Activated naive CD8-positive, alpha-beta T cell treated with anti-CD3 and anti-CD28 coated beads, Interleukin-2, amount 50 U/mL, for 16 hours (primary cell): ENCODE measurements at regions not wholly inside any gene's neighbourhood (a gene's known extent, or its start where the extent isn't known, plus 50 kb on each side); places are given as distances from the start of the nearest gene placed in this dataset.
"Not testable (repeated sequence)": the region's sequence is repeated elsewhere in the genome, so short reads cannot be mapped to it uniquely, and the experiment has no call there.

Experiments
- DNase-seq: peaks from one replicate; pipeline ENCODE4 v3.0.0-alpha.2; 2020; ENCODE audit warnings: low read depth, low spot score

DNA sequence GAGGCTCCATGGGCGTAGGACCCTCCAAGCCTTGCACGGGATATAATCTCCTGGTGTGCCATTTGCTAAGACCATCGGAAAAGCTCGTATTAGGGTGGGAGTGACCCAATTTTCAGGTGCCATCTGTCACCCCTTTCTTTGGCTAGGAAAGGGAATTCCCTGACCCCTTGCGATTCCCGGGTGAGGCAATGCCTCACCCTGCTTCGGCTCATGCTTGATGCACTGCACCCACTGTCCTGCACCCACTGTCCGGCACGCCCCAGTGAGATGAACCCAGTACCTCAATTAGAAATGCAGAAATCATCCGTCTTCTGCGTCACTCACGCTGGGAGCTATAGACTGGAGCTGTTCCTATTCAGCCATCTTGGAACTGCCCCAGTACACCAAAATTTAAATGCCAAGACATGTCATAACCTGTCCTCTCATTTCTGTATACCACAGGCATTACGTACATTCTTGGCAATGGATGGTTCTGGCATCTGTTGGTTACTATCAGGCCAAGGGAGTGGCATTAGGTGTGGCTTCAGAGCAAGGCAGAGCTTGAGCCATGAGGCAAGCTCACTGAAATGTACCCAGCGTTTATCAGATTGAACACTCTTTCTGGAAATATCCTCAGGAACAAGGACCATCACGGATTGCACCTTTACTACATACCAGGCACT is 95.4 kb upstream of the GALNT18 start:
- DNase-seq: no peak

DNA sequence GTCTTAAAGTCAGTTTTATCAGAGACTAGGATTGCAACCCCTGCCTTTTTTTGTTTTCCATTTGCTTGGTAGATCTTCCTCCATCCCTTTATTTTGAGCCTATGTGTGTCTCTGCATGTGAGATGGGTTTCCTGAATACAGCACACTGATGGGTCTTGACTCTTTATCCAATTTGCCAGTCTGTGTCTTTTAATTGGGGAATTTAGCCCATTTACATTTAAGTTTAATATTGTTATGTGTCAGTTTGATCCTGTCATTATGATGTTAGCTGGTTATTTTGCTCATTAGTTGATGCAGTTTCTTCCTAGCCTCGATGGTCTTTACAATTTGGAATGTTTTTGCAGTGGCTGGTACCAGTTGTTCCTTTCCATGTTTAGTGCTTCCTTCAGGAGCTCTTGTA is 93.3 kb upstream of the GALNT18 start:
- not testable (repeated sequence) for DNase-seq

DNA sequence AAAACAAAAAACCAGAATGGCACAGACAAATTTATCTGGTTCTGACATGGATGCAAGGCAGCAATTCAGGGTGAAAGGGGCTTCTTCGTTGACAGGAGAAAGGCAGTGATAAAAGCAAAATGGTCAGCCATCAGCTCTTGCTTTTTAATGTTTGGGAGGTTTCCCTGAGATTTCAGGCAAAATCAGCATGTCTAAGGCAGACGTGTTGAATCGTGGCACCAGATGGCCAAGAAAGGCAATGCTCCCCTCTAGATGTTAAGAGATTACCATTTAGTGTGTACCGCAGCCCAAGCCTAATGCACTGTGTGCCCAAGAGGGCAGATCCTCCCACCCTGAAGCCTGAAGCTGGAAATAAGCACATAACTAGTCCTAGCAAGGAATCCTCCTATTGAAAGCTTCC is 88.8 kb upstream of the GALNT18 start:
- no peak for DNase-seq

DNA sequence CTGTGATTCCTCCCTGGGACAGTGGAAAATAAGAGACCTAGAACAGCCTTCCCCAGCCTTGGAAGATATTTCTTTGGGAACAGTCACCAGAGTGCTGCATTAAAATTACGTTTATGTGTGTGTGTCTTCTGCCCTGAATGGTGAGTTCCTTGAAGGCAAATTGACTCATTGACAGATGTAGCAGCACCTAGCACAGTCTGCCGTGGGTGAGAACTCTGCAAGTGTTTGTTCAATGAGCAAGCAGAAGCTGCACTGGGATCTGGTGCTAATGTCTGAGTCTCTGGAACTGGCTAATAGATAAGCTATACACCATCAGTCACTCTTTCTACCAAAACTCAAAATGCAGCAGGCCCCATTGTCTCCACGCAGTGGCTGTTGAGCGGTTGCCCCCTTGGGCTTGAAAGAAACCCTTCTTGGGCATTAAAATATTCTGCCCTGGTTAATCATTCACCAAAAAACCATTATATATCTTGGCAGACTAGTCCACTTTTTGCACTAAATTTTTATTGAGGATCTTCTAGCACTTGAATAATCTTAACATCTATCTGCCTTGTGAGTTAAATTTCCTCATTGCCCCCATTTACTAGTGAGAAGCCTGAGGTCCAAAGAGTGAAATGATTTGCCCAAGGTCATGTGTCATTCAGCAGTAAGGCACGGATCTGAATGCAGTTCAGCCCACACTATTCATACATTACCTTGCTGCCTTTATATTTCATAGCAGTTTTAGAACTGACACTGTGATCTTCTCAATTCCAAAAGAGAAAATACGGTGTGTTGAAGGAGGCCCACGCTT is 87.8 kb upstream of the GALNT18 start:
- DNase-seq: no peak

DNA sequence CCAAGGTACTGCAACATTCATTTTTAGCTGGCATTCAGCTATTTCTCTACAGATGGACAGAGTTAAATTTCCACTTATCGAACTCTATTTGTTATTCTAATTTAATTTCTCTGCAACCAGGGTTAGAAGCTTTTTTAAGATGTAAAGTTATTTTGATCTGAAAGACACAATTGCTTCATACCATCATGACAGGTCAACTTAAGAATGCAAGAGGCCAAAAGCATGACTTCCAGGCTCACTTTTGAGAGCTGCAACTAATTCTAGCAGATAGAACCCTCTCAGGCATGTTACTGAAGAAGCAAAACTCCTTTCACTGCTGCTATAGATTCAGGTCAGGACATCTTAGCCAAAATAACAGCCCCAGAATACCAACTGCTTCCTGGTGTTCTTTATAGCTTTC is 86.5 kb upstream of the GALNT18 start:
- DNase-seq: no peak

DNA sequence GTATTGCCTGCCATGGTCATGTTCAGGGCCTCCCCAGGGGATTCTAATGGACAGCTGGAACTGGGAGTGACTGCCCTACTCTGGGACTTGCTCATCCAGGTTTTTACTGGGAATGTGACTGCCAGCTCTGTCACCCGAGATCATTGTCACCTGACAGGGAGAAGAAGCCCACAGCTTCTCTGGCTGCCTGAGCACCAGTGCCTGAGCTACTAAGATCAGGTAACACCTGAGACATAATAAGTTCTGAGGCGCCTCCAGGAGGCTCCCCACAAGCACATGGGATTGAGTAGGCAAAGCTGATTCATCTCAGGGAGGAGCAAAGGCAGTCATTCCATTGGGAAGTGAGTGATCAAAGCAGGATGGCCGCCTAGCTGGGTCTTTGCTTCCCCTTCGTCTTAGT is 84.2 kb upstream of the GALNT18 start:
- no peak for DNase-seq

DNA sequence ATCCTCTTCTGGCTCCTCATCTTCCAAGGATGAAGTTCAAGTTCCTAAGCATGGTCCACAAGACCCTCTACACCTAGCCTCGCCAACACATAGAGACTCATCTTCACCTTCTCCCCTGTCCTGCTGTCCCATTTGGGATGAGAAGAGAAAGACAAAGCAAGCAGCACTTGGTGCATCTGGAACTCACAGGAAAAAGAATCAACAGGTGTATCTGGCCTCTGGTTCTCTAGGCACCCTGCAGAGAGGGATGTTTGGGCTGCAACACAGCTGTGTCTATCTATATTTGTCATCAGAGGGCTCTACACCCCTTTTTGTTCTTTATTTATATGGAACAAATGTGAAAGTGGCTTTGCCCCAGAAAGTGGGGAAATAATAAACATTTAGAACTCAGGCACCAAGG is 82.1 kb upstream of the GALNT18 start:
- no peak for DNase-seq

DNA sequence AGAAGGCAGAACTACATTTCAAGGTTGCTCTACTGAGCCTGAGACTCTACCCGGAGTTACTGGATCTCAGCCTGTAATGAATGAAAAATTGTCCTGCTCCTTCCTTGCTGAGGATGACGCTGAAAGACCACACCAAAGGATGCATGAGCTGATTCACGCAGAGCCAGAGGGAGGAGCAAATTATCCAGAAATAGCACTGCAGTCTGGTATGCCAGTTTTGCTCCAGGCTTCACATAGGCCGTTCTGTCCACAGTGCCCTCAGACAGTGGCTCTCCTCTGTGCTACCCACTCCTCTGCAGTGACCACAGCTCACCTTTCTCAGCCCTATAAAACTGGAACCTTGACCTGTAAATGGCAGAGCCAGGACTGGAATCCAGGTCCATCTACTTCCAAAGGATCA is 79.3 kb upstream of the GALNT18 start:
- no peak for DNase-seq

DNA sequence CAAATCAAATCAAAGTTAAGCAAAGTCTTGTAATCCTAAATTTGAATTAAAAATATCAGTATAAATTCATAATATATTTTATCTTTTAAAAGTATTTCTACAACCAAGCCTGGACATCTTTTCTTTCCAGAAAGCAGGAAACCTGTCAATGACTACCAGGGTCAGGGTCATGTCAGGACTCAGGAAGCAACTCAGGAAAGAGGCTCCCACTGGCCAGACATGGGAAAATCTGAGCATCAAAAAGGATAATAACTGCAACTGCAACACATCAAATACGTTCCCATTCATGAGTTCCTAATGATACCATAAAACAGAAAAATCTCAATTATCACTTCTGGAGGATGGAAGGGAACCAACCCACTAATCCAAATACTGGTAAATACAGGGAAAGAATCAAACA is 76.0 kb upstream of the GALNT18 start:
- no peak for DNase-seq

DNA sequence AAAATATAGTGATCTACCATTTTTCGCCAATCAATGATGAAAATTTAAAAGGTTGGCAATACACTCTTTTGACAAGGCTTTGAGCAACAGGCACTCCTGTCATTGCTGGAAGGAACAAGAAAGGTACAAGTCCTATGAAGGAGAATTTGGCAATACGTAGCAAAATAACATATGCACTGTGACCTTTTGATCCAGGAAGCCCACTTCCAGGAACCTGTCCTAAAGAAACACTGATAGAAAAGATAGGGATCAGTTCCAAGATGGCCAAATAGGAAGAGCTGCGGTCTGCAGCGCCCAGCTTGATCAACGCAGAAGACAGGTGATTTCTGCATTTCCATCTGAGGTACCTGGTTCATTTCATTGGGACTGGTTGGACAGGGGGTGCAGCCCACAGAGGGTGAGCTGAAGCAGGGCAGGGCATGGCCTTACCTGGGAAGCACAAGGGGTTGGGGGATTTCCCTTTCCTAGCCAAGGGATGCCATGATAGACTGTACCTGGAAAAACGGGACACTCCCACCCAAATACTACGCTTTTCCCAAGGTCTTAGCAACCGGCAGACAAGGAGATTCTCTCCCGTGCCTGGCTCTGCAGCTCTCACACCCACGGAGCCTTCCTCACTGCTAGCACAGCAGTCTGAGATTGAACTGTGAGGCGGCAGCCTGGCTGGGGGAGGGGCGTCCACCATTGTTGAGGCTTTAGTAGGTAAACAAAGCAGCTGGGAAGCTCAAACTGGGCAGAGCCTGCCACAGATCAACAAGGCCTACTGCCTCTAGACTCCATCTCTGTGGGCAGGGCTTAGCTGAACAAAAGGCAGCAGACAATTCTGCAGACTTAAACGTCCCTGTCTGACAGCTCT is 69.7 kb upstream of the GALNT18 start:
- DNase-seq: no peak

DNA sequence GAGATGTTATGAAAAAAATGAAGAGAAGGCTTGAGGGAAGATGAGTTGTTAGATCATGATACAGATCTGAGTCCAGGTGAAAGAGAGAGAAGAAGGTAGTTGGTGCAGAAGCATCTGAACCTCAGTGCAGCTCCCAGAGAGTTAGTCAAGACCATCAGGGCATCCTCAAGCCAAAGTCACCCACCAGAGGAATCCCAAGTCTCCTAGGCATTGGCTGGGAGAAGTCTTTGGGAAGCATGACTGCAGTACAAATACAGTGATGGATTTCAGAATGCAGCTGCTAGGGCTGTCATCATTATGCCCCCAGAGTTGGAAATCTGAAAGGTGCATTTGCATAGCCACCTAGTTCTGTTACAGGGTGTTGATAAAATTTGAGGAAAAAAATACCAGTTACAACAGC is 59.7 kb upstream of the GALNT18 start:
- DNase-seq: no peak

DNA sequence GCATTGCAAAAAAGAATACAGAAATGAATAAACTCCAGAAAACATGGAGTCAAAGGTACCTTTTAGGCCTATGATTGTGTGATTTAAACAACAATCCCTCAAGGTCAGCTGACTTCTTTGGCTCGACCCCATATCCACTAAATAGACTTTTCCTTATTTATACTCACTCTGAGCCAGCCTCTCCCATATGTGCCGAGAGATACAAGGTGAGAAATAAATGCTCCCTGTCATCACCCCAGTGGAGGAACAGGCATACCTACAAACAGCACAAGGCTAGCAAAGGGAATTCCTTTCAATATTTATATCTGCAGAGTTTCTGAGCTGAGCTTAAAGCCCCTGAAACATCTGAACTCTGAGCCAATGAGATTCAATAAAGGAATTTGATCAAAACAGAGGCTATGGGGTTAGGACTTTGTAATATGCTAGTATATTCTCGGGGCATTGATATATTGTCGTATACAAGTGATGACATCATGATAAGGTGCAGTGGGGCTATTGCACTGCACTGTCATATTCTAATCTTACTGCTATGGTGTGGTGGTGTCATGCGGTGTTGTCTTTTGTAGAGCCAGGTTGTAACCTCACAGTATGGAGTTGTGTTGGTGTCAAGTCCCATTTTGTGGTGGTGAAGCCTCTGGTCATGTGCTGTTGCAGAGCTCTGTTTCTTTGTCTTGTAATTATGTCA is 56.0 kb upstream of the GALNT18 start:
- DNase-seq: no peak

DNA sequence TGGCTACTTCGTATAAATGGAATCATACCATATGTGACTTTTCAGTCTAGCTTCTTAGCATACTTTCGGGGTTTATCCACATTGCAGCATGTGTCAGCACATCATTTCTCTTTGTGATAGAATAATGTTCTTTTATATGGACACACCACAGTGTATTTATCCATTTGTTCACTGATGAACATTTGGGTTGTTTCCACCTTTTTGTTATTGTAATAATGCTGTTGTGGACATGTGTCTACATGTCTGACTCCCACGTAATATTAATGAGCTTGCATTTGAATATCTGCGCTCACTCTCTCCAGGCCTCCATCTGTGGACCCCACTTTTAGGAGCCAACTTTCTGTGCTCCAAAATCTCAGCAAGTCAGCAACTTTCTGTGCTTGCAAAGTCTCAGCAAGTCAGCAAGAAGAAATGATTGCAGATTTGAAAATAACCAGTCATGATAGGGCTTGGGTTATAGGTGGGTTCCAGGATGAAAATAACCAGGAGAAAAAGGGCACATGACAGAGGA is 53.9 kb upstream of the GALNT18 start:
- no peak for DNase-seq

DNA sequence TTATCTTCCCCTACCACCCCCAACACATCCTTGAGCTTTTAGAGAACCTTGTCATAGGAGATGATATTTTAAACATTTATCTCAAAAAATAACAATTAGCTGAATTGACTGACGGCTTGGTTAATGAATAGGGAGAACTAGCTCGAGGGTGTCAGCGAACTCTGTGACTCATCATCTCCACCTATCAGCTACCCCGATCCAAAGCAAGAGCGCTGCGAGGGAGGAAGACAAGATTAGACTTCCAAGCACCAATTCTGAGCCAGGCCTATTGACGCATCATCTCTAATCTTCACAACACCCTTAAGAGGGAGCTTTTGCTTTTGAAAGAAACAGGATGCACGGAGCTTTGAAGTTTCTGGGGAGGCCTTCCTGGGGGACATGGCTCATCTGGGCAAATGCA is 51.0 kb upstream of the GALNT18 start:
- no peak for DNase-seq

DNA sequence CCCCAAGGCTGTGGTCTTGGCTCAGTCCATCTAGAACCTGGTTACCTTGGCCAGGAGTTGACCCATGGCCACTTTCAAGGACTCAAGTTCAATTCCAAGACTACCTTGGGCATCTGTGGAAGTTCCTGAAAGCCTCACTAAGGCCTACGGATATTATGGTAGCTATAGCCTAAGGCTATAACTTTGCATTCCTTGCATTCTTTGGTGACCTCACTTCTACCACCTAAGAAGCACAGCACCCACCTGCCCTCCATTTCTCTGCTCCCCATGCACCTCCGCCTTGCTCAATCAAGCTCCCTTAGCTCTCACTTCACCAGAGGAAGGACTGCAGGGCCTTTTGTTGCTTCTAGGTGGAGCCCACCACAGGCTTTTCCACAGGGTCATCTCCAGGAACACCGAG is 50.3 kb upstream of the GALNT18 start:
- DNase-seq: no peak
